GM12878 (cell line): ENCODE measurements at regions not wholly inside any gene's neighbourhood (a gene's known extent, or its start where the extent isn't known, plus 50 kb on each side); places are given as distances from the start of the nearest gene placed in this dataset.

Experiments
- ATAC-seq: fragments of 200-7000 bp; cut with Tn5 transposase; 3 replicates; pipeline ENCODE4 v1.9.1; 2020; ENCODE audit warnings: mild to moderate bottlenecking, moderate library complexity
- BruUV-seq: library from RNA; stranded (reverse); fragments of 400-500 nt; replicated peaks from 2 replicates; lab custom pipeline; 2021; lab: Mats Ljungman, UMichigan
- CTCF ChIA-PET: fragments of 300-600 bp; sonication (Branson Sonifier 250); formaldehyde crosslinking; extraction: SDS; loops from one replicate; lab custom pipeline; 2021; ENCODE audit warnings: inconsistent platforms; lab: Yijun Ruan, JAX
- POLR2A ChIA-PET: fragments of 350-600 bp; formaldehyde crosslinking; extraction: SDS; loops from one replicate; lab custom pipeline; 2021; ENCODE audit warnings: inconsistent platforms; lab: Charles Lee
- RAD21 ChIA-PET: fragments of 300-600 bp; sonication (Branson Sonifier 250); formaldehyde crosslinking; loops from one replicate; lab custom pipeline; 2023; ENCODE audit warnings: antibody characterized with exemption; ENCODE audit not compliant: unreplicated experiment; lab: Charles Lee
- SMC1A ChIA-PET: fragments of 300-600 bp; sonication (Branson Sonifier 250); formaldehyde crosslinking; loops from one replicate; lab custom pipeline; 2023; ENCODE audit not compliant: unreplicated experiment, uncharacterized antibody; lab: Charles Lee
- DNase-seq: peaks from one replicate; pipeline ENCODE4 v3.0.0-alpha.2; 2011; ENCODE audit warnings: low read depth, low spot score
- FAIRE-seq: peaks from 3 replicates; lab custom pipeline; 2011; peaks lifted over from hg19 to GRCh38; lab: Jason Lieb, UNC
- H2AFZ ChIP-seq: 2 replicates; pipeline ENCODE4 v1.6.0; 2011; ENCODE audit warnings: low read depth, low read length, control low read depth; ENCODE audit not compliant: control insufficient read depth
- H3K27ac ChIP-seq: 2 replicates; pipeline ENCODE4 v1.5.1; 2011; ENCODE audit warnings: control low read depth; ENCODE audit not compliant: control insufficient read depth, insufficient read depth
- H3K27me3 ChIP-seq, 2 experiments: replicated peaks in 1 of 2; 2 replicates each; pipeline versions ENCODE4 v1.6.0 to v1.6.1; 2011; ENCODE audit warnings: low read length in 1 of 2; ENCODE audit not compliant: control insufficient read depth in 2 of 2, insufficient read depth in 2 of 2
- H3K36me3 ChIP-seq, 2 experiments: 2 replicates each; pipeline ENCODE4 v1.5.1; 2011; ENCODE audit warnings: low read length in 1 of 2; ENCODE audit not compliant: control insufficient read depth in 2 of 2, insufficient read depth in 2 of 2
- H3K4me1 ChIP-seq: 2 replicates; pipeline ENCODE4 v1.6.1; 2011; ENCODE audit warnings: mild to moderate bottlenecking, low read length, moderate library complexity, mixed read lengths; ENCODE audit not compliant: control insufficient read depth, insufficient read depth
- H3K4me2 ChIP-seq: 2 replicates; pipeline ENCODE4 v1.6.0; 2011; ENCODE audit warnings: control low read depth; ENCODE audit not compliant: control insufficient read depth, insufficient read depth
- H3K4me3 ChIP-seq: fragments of 200-600 bp; sonication (generic); 2 replicates; pipeline ENCODE4 v1.5.1; 2016
- H3K79me2 ChIP-seq: 2 replicates; pipeline ENCODE4 v1.6.0; 2011; ENCODE audit warnings: low read length; ENCODE audit not compliant: control insufficient read depth, insufficient read depth
- H3K9ac ChIP-seq: 2 replicates; pipeline ENCODE4 v1.8.0; 2011; ENCODE audit warnings: low read length, control low read depth, mixed read lengths; ENCODE audit not compliant: control insufficient read depth, insufficient read depth
- H3K9me3 ChIP-seq: replicated peaks from 3 replicates; pipeline ENCODE4 v1.5.1; 2011; ENCODE audit warnings: mild to moderate bottlenecking, low read length; ENCODE audit not compliant: control insufficient read depth, insufficient read depth
- H4K20me1 ChIP-seq: 2 replicates; pipeline ENCODE4 v1.6.0; 2011; ENCODE audit not compliant: control insufficient read depth, insufficient read depth
- BCLAF1 ChIP-seq: fragments of 450-650 bp; IDR thresholded peaks from 2 replicates; pipeline ENCODE4 v1.6.1; 2017; ENCODE audit warnings: antibody characterized with exemption, mild to moderate bottlenecking, moderate library complexity
- HDAC6 ChIP-seq: fragments of 200-600 bp; sonication (generic); IDR thresholded peaks from one replicate; pipeline ENCODE4 v1.8.0; 2017; ENCODE audit warnings: antibody characterized with exemption; ENCODE audit not compliant: unreplicated experiment
- JUNB ChIP-seq: IDR thresholded peaks from 2 replicates; pipeline ENCODE4 v1.6.1; 2016; ENCODE audit warnings: antibody characterized with exemption, mild to moderate bottlenecking
- KDM1A ChIP-seq: fragments of 200-600 bp; sonication (generic); IDR thresholded peaks from 2 replicates; pipeline ENCODE4 v1.6.1; 2016; ENCODE audit warnings: borderline replicate concordance
- MXI1 ChIP-seq: fragments of 150-350 bp; IDR thresholded peaks from 2 replicates; pipeline ENCODE4 v1.6.1; 2011; ENCODE audit warnings: low read depth, mild to moderate bottlenecking, inconsistent platforms, low read length, improper control_type of control experiment
- NRF1 ChIP-seq: conservative IDR thresholded peaks from 2 replicates; pipeline ENCODE4 v1.6.1; 2011; ENCODE audit warnings: mild to moderate bottlenecking, low read depth, low read length, improper control_type of control experiment
- RUNX3 ChIP-seq: IDR thresholded peaks from 2 replicates; pipeline ENCODE4 v1.6.1; 2012; ENCODE audit warnings: low read length, inconsistent platforms
- TBL1XR1 ChIP-seq: IDR thresholded peaks from 2 replicates; pipeline ENCODE4 v1.6.1; 2012; ENCODE audit warnings: low read depth, low read length, improper control_type of control experiment
- ZBTB40 ChIP-seq: fragments of 450-650 bp; IDR thresholded peaks from 2 replicates; pipeline ENCODE4 v1.6.1; 2016; ENCODE audit warnings: mild to moderate bottlenecking, moderate library complexity, borderline replicate concordance
- ZNF274 ChIP-seq: IDR thresholded peaks from one replicate; pipeline ENCODE4 v1.8.0; 2011; ENCODE audit not compliant: insufficient read length, insufficient read depth
- WGBS: methylation state at CpG from one replicate; pipeline ENCODE4 v1.1.6; 2016; ENCODE audit warnings: low lambda C conversion rate; ENCODE audit not compliant: insufficient replicate concordance, insufficient coverage; ENCODE audit errors: missing lambda C conversion rate; 5-methylcytosine and 5-hydroxymethylcytosine counted together
- in situ Hi-C: fragments of 300-500 bp; cut with MboI; formaldehyde crosslinking; loops from 9 replicates; pipeline ENCODE4 v1.14.3; 2018; ENCODE audit warnings: mixed read lengths
- intact Hi-C: fragments of 100-400 bp; cut with micrococcal nuclease; formaldehyde crosslinking; loops from one replicate; pipeline ENCODE4 v1.14.2; 2022; ENCODE audit not compliant: unreplicated experiment

DNA sequence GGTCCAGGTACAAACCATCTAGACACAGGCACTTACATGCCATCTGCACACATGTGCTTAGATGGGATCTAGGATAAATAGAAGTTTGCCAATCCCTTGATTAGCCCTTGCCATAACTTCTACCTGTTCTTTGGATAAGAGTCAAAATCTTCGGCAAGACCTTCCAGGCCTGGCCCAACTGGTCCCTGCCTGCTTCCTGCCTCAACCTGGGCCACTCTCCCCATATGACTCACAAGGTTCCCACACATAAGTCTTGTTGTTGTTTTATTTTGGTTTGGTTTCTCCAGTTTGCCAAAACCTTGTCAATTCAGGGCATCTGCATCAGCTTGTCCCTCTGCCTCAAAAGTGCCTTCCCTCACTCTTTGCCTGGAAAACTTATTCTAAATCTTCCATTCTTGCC is 95.3 kb upstream of the XYLT1 start:
- no peak for FAIRE-seq
- CTCF ChIA-PET: interaction anchor here (1.8 kb wide), 1 partner anchor 13 kb away, joined by 6 read pairs; no protein-coding TSS in a partner anchor
- no peak overlapping the region for H3K4me2 ChIP-seq

More for the DNA sequence above, 95.3 kb upstream of the XYLT1 start:
- H3K9ac ChIP-seq: no peak overlapping the region
- ChIA-PET POLR2A (no interaction called here), SMC1A (interaction anchor here (2.0 kb wide), 1 partner anchor 10 kb away, joined by 5 read pairs; no protein-coding TSS in a partner anchor), RAD21 (no interaction called here)
- in situ Hi-C loops (loop anchor here (25.0 kb wide), 1 partner anchor 1196 kb away; no protein-coding TSS in a partner anchor), intact Hi-C loops (no loop called here)
- no CpG with 5 or more reads among the region's 1 CpG for WGBS
- no peak overlapping the region for H3K4me3 ChIP-seq
- H3K27me3 ChIP-seq: no peaks in the 10 kb centered on the region; a peak in 2 of 4 replicates
- no peaks in the 10 kb centered on the region for H3K36me3 ChIP-seq
- H3K4me1 ChIP-seq: no peaks in the 10 kb centered on the region
- no TSS peak for BruUV-seq
- H3K9me3 ChIP-seq: no peaks in the 10 kb centered on the region
- no peak overlapping the region for H3K27ac ChIP-seq
- TF ChIP-seq MXI1 (no peak), TBL1XR1 (no peak), JUNB (no peak), HDAC6 (no peak), ZBTB40 (no peak), KDM1A (no peak), ZNF274 (no peak), RUNX3 (no peak), BCLAF1 (no peak), NRF1 (no peak)
- no peaks in the 10 kb centered on the region for H3K79me2 ChIP-seq
- H4K20me1 ChIP-seq: no peaks in the 10 kb centered on the region
- H2AFZ ChIP-seq: no peak overlapping the region
- DNase-seq (no peak), ATAC-seq (no peak)
